H1 (cell line): ENCODE measurements at regions not wholly inside any gene's neighbourhood (a gene's known extent, or its start where the extent isn't known, plus 50 kb on each side); places are given as distances from the start of the nearest gene placed in this dataset.

Experiments
- CTCF ChIA-PET: fragments of 300-600 bp; sonication (Branson Sonifier 250); formaldehyde crosslinking; loops from one replicate; lab custom pipeline; 2021; ENCODE audit not compliant: partially characterized antibody; lab: Charles Lee
- POLR2A ChIA-PET: fragments of 300-600 bp; sonication (Branson Sonifier 250); formaldehyde crosslinking; loops from one replicate; lab custom pipeline; 2021; ENCODE audit warnings: inconsistent platforms; ENCODE audit not compliant: partially characterized antibody; lab: Charles Lee
- DNase-seq, 2 experiments: peaks; one replicate each; pipeline versions ENCODE4 v3.0.0 to v3.0.0-alpha.2; 2010 to 2022; ENCODE audit warnings: low spot score in 2 of 2, low read depth in 1 of 2, mixed read lengths in 1 of 2
- FAIRE-seq: peaks from 2 replicates; lab custom pipeline; 2011; peaks lifted over from hg19 to GRCh38; lab: Jason Lieb, UNC
- H2AFZ ChIP-seq: 2 replicates; pipeline ENCODE4 v1.8.1; 2012; ENCODE audit warnings: low read length, inconsistent platforms
- H2AK5ac ChIP-seq: 2 replicates; pipeline ENCODE4 v1.6.1; 2013; ENCODE audit warnings: low read depth, low read length
- H2BK120ac ChIP-seq: replicated peaks from 2 replicates; pipeline ENCODE3; 2013; ENCODE audit warnings: low read depth, low read length, inconsistent platforms
- H2BK12ac ChIP-seq: 2 replicates; pipeline ENCODE4 v1.6.1; 2013; ENCODE audit warnings: low read depth, low read length
- H2BK15ac ChIP-seq: 2 replicates; pipeline ENCODE4 v1.6.1; 2013; ENCODE audit warnings: low read length
- H2BK20ac ChIP-seq: 2 replicates; pipeline ENCODE4 v1.6.1; 2013; ENCODE audit warnings: low read length
- H2BK5ac ChIP-seq: 2 replicates; pipeline ENCODE4 v1.6.1; 2013; ENCODE audit warnings: low read depth, low read length
- H3K14ac ChIP-seq: 2 replicates; pipeline ENCODE4 v1.6.1; 2013; ENCODE audit warnings: inconsistent platforms; ENCODE audit not compliant: insufficient read length
- H3K18ac ChIP-seq: 2 replicates; pipeline ENCODE4 v1.6.1; 2013; ENCODE audit warnings: low read length; ENCODE audit errors: extremely low read depth
- H3K23ac ChIP-seq: 2 replicates; pipeline ENCODE4 v1.6.1; 2013; ENCODE audit warnings: inconsistent platforms; ENCODE audit not compliant: insufficient read length
- H3K23me2 ChIP-seq: 2 replicates; pipeline ENCODE4 v1.6.1; 2013; ENCODE audit warnings: low read depth, low read length
- H3K27ac ChIP-seq: 2 replicates; pipeline ENCODE4 v1.6.1; 2011; ENCODE audit warnings: low read depth, low read length, inconsistent platforms
- H3K27me3 ChIP-seq, 4 experiments: replicated peaks in 1 of 4; 1 replicate in 1 of 4; 2 replicates in 3 of 4; pipeline versions ENCODE4 v1.6.1 to v1.8.1; 2011 to 2013; ENCODE audit warnings: low read length in 3 of 4, mild to moderate bottlenecking in 3 of 4, inconsistent platforms in 2 of 4, mixed read lengths in 2 of 4, moderate library complexity in 1 of 4; ENCODE audit not compliant: control insufficient read depth in 3 of 4, insufficient read depth in 3 of 4; ENCODE audit errors: extremely low read depth in 1 of 4
- H3K36me3 ChIP-seq, 4 experiments: 2 replicates each; pipeline versions ENCODE4 v1.6.1 to v1.8.1; 2011 to 2013; ENCODE audit warnings: mild to moderate bottlenecking in 4 of 4, low read length in 3 of 4, moderate library complexity in 2 of 4, control low read depth in 1 of 4, inconsistent platforms in 1 of 4; ENCODE audit not compliant: insufficient read depth in 4 of 4, control insufficient read depth in 2 of 4
- H3K4ac ChIP-seq: replicated peaks from 2 replicates; pipeline ENCODE3; 2013; ENCODE audit warnings: low read length, low read depth, mixed read lengths, inconsistent platforms; ENCODE audit not compliant: insufficient read length
- H3K4me1 ChIP-seq, 4 experiments: replicated peaks in 1 of 4; 1 replicate in 1 of 4; 2 replicates in 3 of 4; pipeline versions ENCODE4 v1.6.1 to v1.8.1; 2011 to 2013; ENCODE audit warnings: low read length in 3 of 4, inconsistent platforms in 2 of 4, mixed read lengths in 1 of 4; ENCODE audit not compliant: insufficient read depth in 4 of 4, control insufficient read depth in 3 of 4
- H3K4me2 ChIP-seq, 2 experiments: 2 replicates each; pipeline versions ENCODE4 v1.6.1 to v1.8.1; 2011 to 2013; ENCODE audit warnings: low read depth in 2 of 2, low read length in 2 of 2, control low read depth in 1 of 2, inconsistent platforms in 1 of 2, mild to moderate bottlenecking in 1 of 2; ENCODE audit not compliant: insufficient read depth in 1 of 2
- H3K4me3 ChIP-seq, 4 experiments: fragments of 200-600, 300-600 bp in 1 of 4; sonication (generic), shearing (Covaris generic), sonication (Bioruptor Twin) in 1 of 4; 2 replicates each; pipeline versions ENCODE4 v1.5.1 to v1.8.1; 2011 to 2016; ENCODE audit warnings: low read length in 4 of 4, low read depth in 3 of 4, control low read depth in 2 of 4, inconsistent platforms in 2 of 4, mild to moderate bottlenecking in 2 of 4, mixed read lengths in 1 of 4, moderate library complexity in 1 of 4; ENCODE audit not compliant: insufficient read depth in 2 of 4; ENCODE audit errors: extremely low read depth in 1 of 4
- H3K56ac ChIP-seq: replicated peaks from 2 replicates; pipeline ENCODE3; 2013; ENCODE audit warnings: low read depth, mild to moderate bottlenecking, mixed read lengths, low read length, inconsistent platforms; ENCODE audit not compliant: insufficient read length
- H3K79me1 ChIP-seq: 2 replicates; pipeline ENCODE4 v1.6.1; 2013; ENCODE audit warnings: low read depth, low read length, control low read depth
- H3K79me2 ChIP-seq, 2 experiments: 2 replicates each; pipeline versions ENCODE4 v1.6.1 to v1.8.1; 2012 to 2013; ENCODE audit warnings: low read length in 2 of 2, mild to moderate bottlenecking in 2 of 2, inconsistent platforms in 1 of 2; ENCODE audit not compliant: insufficient read depth in 2 of 2, control insufficient read depth in 1 of 2
- H3K9ac ChIP-seq, 4 experiments: replicated peaks in 1 of 4; 1 replicate in 1 of 4; 2 replicates in 3 of 4; pipeline versions ENCODE4 v1.6.1 to v1.8.1; 2011 to 2013; ENCODE audit warnings: low read depth in 3 of 4, low read length in 3 of 4, control low read depth in 2 of 4, mild to moderate bottlenecking in 2 of 4, moderate library complexity in 2 of 4, inconsistent platforms in 1 of 4; ENCODE audit errors: extremely low read depth in 1 of 4
- H3K9me3 ChIP-seq, 2 experiments: 2 replicates each; pipeline versions ENCODE4 v1.6.1 to v1.8.1; 2012 to 2013; ENCODE audit warnings: mild to moderate bottlenecking in 2 of 2, moderate library complexity in 2 of 2, control low read depth in 1 of 2, inconsistent platforms in 1 of 2, low read depth in 1 of 2, low read length in 1 of 2, mixed read lengths in 1 of 2; ENCODE audit not compliant: insufficient read depth in 2 of 2
- H4K20me1 ChIP-seq, 2 experiments: replicated peaks in 1 of 2; 2 replicates each; pipeline versions ENCODE3 to v1.8.1; 2011 to 2013; ENCODE audit warnings: inconsistent platforms in 2 of 2, low read length in 2 of 2, mild to moderate bottlenecking in 1 of 2; ENCODE audit not compliant: insufficient read depth in 2 of 2, control insufficient read depth in 1 of 2
- H4K5ac ChIP-seq: 2 replicates; pipeline ENCODE4 v1.6.1; 2013; ENCODE audit warnings: low read length, low read depth, mixed read lengths, inconsistent platforms; ENCODE audit not compliant: insufficient read length
- H4K8ac ChIP-seq: 2 replicates; pipeline ENCODE4 v1.8.0; 2013; ENCODE audit warnings: mild to moderate bottlenecking, moderate library complexity, low read length, inconsistent platforms; ENCODE audit not compliant: insufficient read depth; ENCODE audit errors: extremely low read depth
- H4K91ac ChIP-seq: replicated peaks from 2 replicates; pipeline ENCODE3; 2013; ENCODE audit warnings: low read length, mixed read lengths, inconsistent platforms; ENCODE audit not compliant: insufficient read length
- BRCA1 ChIP-seq: IDR thresholded peaks from 2 replicates; pipeline ENCODE4 v1.6.1; 2012; ENCODE audit warnings: low read depth, low read length, improper control_type of control experiment
- CTBP2 ChIP-seq: IDR thresholded peaks from 2 replicates; pipeline ENCODE4 v1.7.0; 2011; ENCODE audit warnings: borderline replicate concordance, mild to moderate bottlenecking, moderate library complexity, mixed read lengths, low read length; ENCODE audit not compliant: insufficient read depth, insufficient read length
- GTF2F1 ChIP-seq: IDR thresholded peaks from 2 replicates; pipeline ENCODE4 v1.6.1; 2012; ENCODE audit warnings: low read depth, low read length, improper control_type of control experiment, borderline replicate concordance
- TAF7 ChIP-seq: optimal IDR thresholded peaks from 2 replicates; pipeline ENCODE3; 2011; ENCODE audit warnings: low read depth, mild to moderate bottlenecking, inconsistent platforms, low read length, moderate library complexity, borderline replicate concordance
- TCF12 ChIP-seq: IDR thresholded peaks from 2 replicates; pipeline ENCODE4 v1.6.1; 2011; ENCODE audit warnings: low read depth, mild to moderate bottlenecking, low read length
- WGBS, 2 experiments: shearing (Covaris generic) in 1 of 2; methylation state at CpG; one replicate each; pipeline versions ENCODE4 v1.1.6 to v1.1.7; 2013 to 2015; ENCODE audit warnings: low lambda C conversion rate in 2 of 2, mixed read lengths in 2 of 2, inconsistent platforms in 1 of 2, low coverage in 1 of 2, missing lambda C conversion rate in 1 of 2; ENCODE audit not compliant: insufficient replicate concordance in 2 of 2, insufficient coverage in 1 of 2, insufficient read length in 1 of 2; ENCODE audit errors: extremely low coverage in 1 of 2, missing lambda C conversion rate in 1 of 2; 5-methylcytosine and 5-hydroxymethylcytosine counted together

GRCh38 chr2:150938527-150938926 lies 323.1 kb downstream of the RBM43 start:
- ChIA-PET POLR2A (no interaction called here), CTCF (no interaction called here)
- no peaks in the 10 kb centered on the region for H4K20me1 ChIP-seq
- H2BK20ac ChIP-seq: no peak overlapping the region
- no peak overlapping the region for H4K5ac ChIP-seq
- no peak overlapping the region for H2BK12ac ChIP-seq
- no peak overlapping the region for H2AK5ac ChIP-seq
- H2BK15ac ChIP-seq: no peak overlapping the region
- no peak for DNase-seq
- H4K8ac ChIP-seq: no peak overlapping the region
- H3K27me3 ChIP-seq: no peaks in the 10 kb centered on the region
- H3K79me2 ChIP-seq: no peaks in the 10 kb centered on the region
- H2BK120ac ChIP-seq: no peak overlapping the region
- H4K91ac ChIP-seq: no peak overlapping the region
- no peak overlapping the region for H3K18ac ChIP-seq
- H2BK5ac ChIP-seq: no peak overlapping the region
- no peaks in the 10 kb centered on the region for H3K23me2 ChIP-seq
- no peak overlapping the region for H3K4me2 ChIP-seq
- H3K4me3 ChIP-seq: no peak overlapping the region
- WGBS, 2 experiments: 90% methylated on average over 4 of the region's 4 CpGs; no CpG with 5 or more reads in 1 of the 2 experiments
- no peaks in the 10 kb centered on the region for H3K79me1 ChIP-seq
- no peak overlapping the region for H3K27ac ChIP-seq
- no peak overlapping the region for H3K9ac ChIP-seq
- no peak overlapping the region for H2AFZ ChIP-seq
- no peak for FAIRE-seq
- H3K4ac ChIP-seq: no peak overlapping the region
- H3K23ac ChIP-seq: no peak overlapping the region
- H3K9me3 ChIP-seq: 0 out of 4 replicates have a peak, but pooled peaks cover 0 to 4% of the 10 kb centered on the region in 2 experiments
- H3K4me1 ChIP-seq: 0 out of 7 replicates have a peak, but pooled peaks cover 0 to 2% (median 0%) of the 10 kb centered on the region in 4 experiments
- H3K56ac ChIP-seq: no peak overlapping the region
- TF ChIP-seq TAF7 (no peak), GTF2F1 (no peak), TCF12 (no peak), BRCA1 (no peak), CTBP2 (no peak)
- H3K14ac ChIP-seq: no peak overlapping the region
- no peaks in the 10 kb centered on the region; a peak in 1 of 8 replicates for H3K36me3 ChIP-seq
